ENCODE measurements at regions not wholly inside any gene's neighbourhood (a gene's known extent, or its start where the extent isn't known, plus 50 kb on each side); places are given as distances from the start of the nearest gene placed in this dataset.

DNA sequence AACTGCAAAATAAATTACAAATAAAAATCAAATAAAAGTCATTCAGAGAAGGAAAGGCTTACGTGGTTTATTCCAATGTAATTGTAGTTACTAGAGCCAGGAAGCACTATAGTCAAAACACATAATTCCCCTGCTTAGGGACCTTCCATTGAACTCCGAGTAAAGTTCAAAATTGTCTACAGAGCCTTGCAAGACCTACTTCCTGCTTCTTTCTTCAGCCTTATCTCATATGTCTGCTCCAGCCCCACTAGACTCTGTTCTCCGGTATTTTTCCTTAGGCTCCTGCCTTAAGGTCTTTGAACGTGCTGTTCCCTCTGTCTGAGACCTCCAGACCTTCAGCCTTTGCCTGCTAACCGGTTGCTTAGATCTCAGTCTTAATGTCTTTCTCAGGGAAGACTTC is 104.3 kb downstream of the ARL6IP6 start:
- Histone ChIP-seq H3K4me1 (no peaks in the 10 kb centered on the region), H3K9me3 (no peaks in the 10 kb centered on the region), H3K36me3 (no peaks in the 10 kb centered on the region), H3K27ac (peak overlapping the region in 1 of 4 donors; percentile 46), H3K4me3 (no peak overlapping the region), H3K27me3 (no peaks in the 10 kb centered on the region)
- DNase-seq = no peak
- in situ Hi-C loops (cut with MboI; ENCODE audit: low pct_ligation_motif_present in 1 of 4, low pct_unique_long_range_greater_than_20kb in 1 of 4, low sequenced_read_pairs in 3 of 4) = no loop called here
- TF ChIP-seq EP300 (IDR thresholded peaks at IDR 0.05; ENCODE audit: low read depth) (no peak), POLR2AphosphoS5 (IDR thresholded peaks at IDR 0.05) (no peak), POLR2A (IDR thresholded peaks at IDR 0.05) (no peak)
- TF ChIP-seq, protein P1, sequence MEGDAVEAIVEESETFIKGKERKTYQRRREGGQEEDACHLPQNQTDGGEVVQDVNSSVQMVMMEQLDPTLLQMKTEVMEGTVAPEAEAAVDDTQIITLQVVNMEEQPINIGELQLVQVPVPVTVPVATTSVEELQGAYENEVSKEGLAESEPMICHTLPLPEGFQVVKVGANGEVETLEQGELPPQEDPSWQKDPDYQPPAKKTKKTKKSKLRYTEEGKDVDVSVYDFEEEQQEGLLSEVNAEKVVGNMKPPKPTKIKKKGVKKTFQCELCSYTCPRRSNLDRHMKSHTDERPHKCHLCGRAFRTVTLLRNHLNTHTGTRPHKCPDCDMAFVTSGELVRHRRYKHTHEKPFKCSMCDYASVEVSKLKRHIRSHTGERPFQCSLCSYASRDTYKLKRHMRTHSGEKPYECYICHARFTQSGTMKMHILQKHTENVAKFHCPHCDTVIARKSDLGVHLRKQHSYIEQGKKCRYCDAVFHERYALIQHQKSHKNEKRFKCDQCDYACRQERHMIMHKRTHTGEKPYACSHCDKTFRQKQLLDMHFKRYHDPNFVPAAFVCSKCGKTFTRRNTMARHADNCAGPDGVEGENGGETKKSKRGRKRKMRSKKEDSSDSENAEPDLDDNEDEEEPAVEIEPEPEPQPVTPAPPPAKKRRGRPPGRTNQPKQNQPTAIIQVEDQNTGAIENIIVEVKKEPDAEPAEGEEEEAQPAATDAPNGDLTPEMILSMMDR (IDR thresholded peaks at IDR 0.05) = no peak
- intact Hi-C loops (cut with DNase I; ENCODE audit: low total_unique reads) = no loop called here
- WGBS, 2 donors (ENCODE audit: low coverage in 1 of 2) = 11 to 34% methylated on average over 3 to 5 of the region's 5 CpGs

DNA sequence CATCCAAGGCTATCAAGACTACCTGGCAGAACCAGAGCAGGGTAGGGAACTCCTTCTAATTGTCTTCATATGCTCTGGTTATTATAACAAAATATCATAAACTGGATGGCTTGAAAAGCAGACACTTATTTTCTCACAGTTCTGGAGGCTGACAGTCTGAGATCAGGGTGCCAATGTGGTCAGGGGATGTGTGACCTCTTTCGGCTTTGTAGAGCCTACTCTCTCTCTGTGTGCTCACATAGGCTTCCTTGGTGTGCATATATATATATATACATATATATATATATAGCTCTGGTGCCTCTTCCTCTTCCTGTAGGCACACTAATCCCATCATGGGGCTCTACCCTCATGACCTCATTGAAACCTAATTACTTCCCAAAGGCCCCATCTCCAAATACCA is 101.6 kb downstream of the ARL6IP6 start:
- intact Hi-C loops (cut with DNase I; ENCODE audit: low total_unique reads) (no loop called here), in situ Hi-C loops (cut with MboI; ENCODE audit: low pct_ligation_motif_present in 1 of 4, low pct_unique_long_range_greater_than_20kb in 1 of 4, low sequenced_read_pairs in 3 of 4) (no loop called here)
- DNase-seq = no peak
- no peaks in the 10 kb centered on the region for H3K27me3 ChIP-seq
- no peaks in the 10 kb centered on the region for H3K4me1 ChIP-seq
- H3K4me3 ChIP-seq = no peak overlapping the region
- TF ChIP-seq, protein P1 (IDR thresholded peaks at IDR 0.05) = no peak
- TF ChIP-seq EP300 (IDR thresholded peaks at IDR 0.05; ENCODE audit: low read depth) = no peak
- TF ChIP-seq POLR2A (IDR thresholded peaks at IDR 0.05) = no peak
- no peak for TF ChIP-seq POLR2AphosphoS5 (IDR thresholded peaks at IDR 0.05)
- no peaks in the 10 kb centered on the region for H3K36me3 ChIP-seq
- no peaks in the 10 kb centered on the region for H3K9me3 ChIP-seq
- H3K27ac ChIP-seq = no peak overlapping the region
- 75% methylated on average over 1 of the region's 1 CpG; no CpG with 5 or more reads in 1 of the 2 donors for WGBS, 2 donors (ENCODE audit: low coverage in 1 of 2)

DNA sequence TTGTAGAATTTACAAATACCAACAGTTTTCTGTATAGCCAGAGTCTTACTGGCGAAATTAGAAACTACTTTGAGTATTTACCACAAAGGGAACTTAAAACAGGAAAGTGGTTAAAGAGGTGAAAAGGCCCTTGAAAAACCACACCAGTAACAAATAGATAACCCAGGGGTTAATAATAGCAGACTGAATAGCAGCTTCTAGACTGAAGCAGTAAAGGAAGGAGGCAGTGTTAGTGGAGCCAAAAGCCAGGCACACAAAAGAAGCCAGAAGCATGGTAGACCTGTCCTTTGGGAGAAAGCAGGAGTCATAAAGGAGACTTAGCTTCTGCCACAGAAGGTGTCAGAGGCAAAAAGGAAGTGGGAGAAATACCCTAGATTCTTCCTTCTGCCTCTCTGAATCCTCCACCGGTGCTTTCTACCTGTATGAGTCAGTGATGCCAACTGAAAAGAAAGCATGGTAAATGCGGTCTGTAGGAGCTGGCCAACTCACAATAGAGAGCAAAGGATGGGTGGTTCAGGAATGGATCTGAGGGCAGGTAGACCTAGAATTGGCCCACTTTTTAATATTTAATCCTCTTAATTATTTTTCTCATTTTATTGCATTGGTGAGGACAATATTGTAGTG is 97.3 kb downstream of the ARL6IP6 start:
- Histone ChIP-seq H3K27ac (no peak overlapping the region), H3K4me1 (peaks cover 0 to 15% (median 0%) of the 10 kb centered on the region in 4 donors), H3K36me3 (no peaks in the 10 kb centered on the region), H3K9me3 (peaks cover 4 to 10% of the 10 kb centered on the region in 2 donors), H3K27me3 (no peaks in the 10 kb centered on the region), H3K4me3 (no peak overlapping the region)
- no peak for TF ChIP-seq EP300 (IDR thresholded peaks at IDR 0.05; ENCODE audit: low read depth)
- TF ChIP-seq POLR2A (IDR thresholded peaks at IDR 0.05) = no peak
- TF ChIP-seq, protein P1 (IDR thresholded peaks at IDR 0.05) = no peak
- no peak for TF ChIP-seq POLR2AphosphoS5 (IDR thresholded peaks at IDR 0.05)
- in situ Hi-C loops (cut with MboI; ENCODE audit: low pct_ligation_motif_present in 1 of 4, low pct_unique_long_range_greater_than_20kb in 1 of 4, low sequenced_read_pairs in 3 of 4) = no loop called here
- WGBS, 2 donors (ENCODE audit: low coverage in 1 of 2) = 66 to 86% methylated on average over 3 of the region's 3 CpGs
- no peak for DNase-seq
- intact Hi-C loops (cut with DNase I; ENCODE audit: low total_unique reads) = no loop called here

DNA sequence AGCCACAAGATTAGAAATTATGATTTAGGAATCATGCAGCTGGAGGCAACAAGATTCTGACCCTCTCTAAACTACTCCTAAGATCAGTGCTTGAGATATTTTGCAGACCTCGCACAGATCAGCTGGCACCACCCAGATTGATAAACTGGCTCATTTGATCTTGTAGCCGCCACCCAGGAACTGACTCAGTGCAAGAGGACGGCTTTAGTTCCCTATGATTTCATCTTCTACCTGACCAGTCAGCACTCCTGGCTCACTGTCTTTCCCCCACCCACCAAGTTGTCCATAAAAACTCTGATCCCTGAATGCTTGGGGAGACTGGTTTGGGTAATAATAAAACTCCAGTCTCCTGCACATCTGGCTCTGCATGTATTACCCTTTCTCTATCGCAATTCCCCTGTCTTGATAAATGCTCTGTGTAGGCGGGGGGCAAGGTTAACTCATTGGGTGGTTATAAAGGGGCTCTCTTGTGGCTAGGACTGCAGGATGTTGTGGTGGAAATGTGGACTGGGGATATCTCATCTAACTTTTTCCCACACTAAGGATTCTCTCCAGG is 96.1 kb downstream of the ARL6IP6 start:
- WGBS, 2 donors (ENCODE audit: low coverage in 1 of 2) = 51 to 61% methylated on average over 2 to 5 of the region's 5 CpGs
- in situ Hi-C loops (cut with MboI; ENCODE audit: low pct_ligation_motif_present in 1 of 4, low pct_unique_long_range_greater_than_20kb in 1 of 4, low sequenced_read_pairs in 3 of 4) (no loop called here), intact Hi-C loops (cut with DNase I; ENCODE audit: low total_unique reads) (no loop called here)
- TF ChIP-seq, protein P1 (IDR thresholded peaks at IDR 0.05) = no peak
- TF ChIP-seq POLR2A (IDR thresholded peaks at IDR 0.05) = no peak
- no peak for TF ChIP-seq POLR2AphosphoS5 (IDR thresholded peaks at IDR 0.05)
- no peak for TF ChIP-seq EP300 (IDR thresholded peaks at IDR 0.05; ENCODE audit: low read depth)
- H3K27me3 ChIP-seq = no peaks in the 10 kb centered on the region
- no peaks in the 10 kb centered on the region for H3K36me3 ChIP-seq
- peaks cover 0 to 15% (median 0%) of the 10 kb centered on the region in 4 donors for H3K4me1 ChIP-seq
- no peak overlapping the region for H3K4me3 ChIP-seq
- peaks cover 4 to 10% of the 10 kb centered on the region in 2 donors for H3K9me3 ChIP-seq
- H3K27ac ChIP-seq = no peak overlapping the region
- peak; percentile 22 for DNase-seq
